GM21381 (cell line): ENCODE measurements at regions not wholly inside any gene's neighbourhood (a gene's known extent, or its start where the extent isn't known, plus 50 kb on each side); places are given as distances from the start of the nearest gene placed in this dataset.
"Not testable (repeated sequence)": the region's sequence is repeated elsewhere in the genome, so short reads cannot be mapped to it uniquely, and the experiment has no call there.

Experiments
- ATAC-seq: cut with Tn5 transposase; IDR thresholded peaks from one replicate; pipeline ENCODE4 v1.9.1; 2021; ENCODE audit warnings: mild to moderate bottlenecking, moderate library complexity; ENCODE audit not compliant: unreplicated experiment

DNA sequence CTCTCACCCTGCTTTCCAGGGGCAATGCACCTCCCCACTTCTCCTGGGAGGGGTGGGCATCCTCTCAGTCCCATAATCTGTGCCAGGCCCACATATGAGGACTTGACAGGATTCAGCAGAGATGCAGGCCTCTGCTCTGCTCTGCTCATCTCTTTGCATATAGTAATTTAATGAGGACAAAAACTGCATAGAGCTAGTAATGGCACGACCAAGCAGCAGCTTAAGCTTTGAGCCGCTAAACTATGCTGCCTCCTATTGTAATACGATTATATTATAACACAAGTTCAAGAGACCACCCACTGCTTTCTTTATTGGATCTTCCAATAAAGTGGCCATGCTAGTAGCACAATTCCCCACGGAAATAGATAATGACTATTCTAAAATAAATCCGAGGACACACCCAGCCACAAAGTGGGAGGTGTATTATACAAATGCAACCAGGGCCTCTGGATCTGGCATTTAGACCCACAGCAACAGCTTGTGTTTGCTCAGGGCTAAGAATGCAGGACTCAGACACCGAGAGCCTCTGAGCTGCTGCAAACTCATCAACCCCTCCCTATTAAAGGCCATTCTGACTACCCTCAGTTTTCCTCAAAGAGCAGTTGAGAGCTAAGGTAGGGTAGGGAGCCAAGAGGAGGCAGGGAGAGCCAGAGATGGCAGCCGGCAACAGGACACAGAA, 93.6 kb upstream of the PLGLB2 start:
- ATAC-seq, result not testable (repeated sequence)

GRCh38 chr2:87657915-87658314, 90.0 kb upstream of the PLGLB2 start:
- ATAC-seq, result not testable (repeated sequence)

DNA sequence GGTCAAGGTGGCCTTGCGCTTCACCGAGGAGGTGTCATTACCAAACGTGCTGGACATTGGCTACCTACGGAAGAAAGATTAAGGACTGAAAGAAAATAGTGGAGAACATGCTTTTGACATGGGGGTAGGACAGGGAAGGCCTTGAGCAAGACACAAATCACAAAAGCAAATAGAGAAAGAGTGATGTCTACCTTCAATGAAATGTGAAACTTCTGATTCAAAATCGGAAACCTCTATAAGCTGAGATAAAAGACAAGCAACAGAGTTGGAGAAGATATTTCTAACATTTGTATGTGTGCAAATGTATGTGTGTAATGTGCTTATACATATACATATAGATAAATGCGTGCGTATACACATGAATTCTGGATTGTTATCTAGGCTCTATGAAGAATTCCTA, 89.5 kb upstream of the PLGLB2 start:
- not testable (repeated sequence) for ATAC-seq

DNA sequence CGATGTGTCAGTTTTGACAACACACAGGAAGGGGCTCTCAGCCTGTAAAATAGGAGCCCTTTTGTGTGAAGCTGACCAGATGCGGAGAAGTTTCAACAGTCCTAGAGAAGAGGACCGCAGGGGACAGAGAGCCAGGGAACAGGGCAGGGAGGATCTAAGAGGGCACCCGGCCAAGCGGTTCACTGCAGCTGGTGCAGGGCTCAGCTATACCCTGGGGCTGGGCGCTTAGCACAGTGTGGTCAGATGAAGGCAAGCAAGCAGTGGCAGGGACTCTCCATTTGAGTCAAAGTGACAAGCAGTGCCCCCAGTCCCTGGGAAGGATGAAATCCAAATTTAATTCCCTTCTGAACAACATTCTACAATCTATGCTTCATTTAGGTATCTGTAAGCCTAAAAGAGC, 88.9 kb upstream of the PLGLB2 start:
- not testable (repeated sequence) for ATAC-seq

GRCh38 chr2:87660164-87660563, 87.7 kb upstream of the PLGLB2 start:
- ATAC-seq, result not testable (repeated sequence)

DNA sequence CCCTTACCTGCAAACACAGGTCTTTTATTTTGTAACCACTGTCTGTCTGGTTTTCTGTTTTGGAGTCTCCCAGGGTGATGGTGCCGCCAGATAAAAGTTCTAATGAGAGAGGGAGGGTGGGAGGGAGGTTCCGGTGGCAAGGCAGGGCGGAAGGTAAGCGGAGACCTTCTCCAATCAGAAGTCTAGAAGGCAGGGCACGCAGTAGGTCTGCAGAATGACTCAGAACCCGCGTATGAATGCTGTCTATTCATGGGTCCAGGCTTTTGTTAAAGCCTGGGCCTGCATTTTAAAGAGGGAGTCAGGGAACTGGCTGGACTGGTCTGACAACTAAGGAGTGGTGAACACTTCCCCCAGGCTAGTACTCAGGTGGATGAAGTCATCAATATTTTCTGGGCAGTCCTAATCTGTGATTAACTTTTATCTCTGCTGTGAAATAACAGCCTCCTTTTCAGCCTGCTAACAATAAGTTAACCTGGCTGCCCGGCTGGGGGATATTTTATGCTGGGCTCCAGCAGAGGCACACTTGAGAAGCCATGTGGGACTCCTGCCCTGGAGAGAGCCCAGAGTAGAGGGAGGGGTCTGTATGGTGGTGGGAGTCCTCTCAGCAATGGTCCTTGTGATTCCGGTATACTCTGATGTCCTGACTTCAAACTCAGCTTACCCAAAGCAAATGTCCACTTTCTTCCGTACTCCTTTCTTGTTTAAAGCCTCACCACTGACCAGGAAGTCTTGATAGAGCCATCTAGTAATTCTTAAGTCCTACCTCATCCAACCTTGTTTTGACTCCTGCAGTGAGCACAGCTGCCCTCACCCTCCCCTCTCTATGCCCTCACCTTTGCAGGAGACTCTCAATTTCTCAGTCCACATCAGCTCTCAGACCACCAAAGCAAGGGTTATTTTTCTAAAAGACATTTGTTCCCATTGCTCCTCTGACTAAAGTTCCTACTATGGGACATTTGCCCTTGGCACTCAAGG, 85.3 kb upstream of the PLGLB2 start:
- not testable (repeated sequence) for ATAC-seq

GRCh38 chr2:87663347-87663746, 84.5 kb upstream of the PLGLB2 start:
- ATAC-seq, result not testable (repeated sequence)

GRCh38 chr2:87667027-87667426, 80.9 kb upstream of the PLGLB2 start:
- not testable (repeated sequence) for ATAC-seq

DNA sequence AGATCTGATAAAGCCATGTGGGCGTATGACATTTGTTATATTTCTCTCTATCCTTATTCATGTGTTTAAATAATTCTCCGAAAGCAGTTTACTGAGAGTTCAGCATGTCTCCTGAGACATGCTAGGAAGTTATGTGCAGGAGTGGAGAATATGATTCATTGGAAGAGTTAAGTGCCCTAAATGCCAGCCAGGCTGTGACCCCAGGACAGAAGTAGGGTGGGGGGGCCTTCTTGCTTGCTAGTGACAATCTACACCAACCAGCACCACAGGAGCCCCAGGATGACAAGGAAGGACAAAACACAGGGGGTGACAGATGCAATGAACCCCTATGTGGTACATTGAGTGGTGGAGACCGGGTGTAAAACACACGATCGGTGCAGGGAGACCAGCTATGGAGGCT, 79.5 kb upstream of the PLGLB2 start:
- ATAC-seq, result not testable (repeated sequence)

DNA sequence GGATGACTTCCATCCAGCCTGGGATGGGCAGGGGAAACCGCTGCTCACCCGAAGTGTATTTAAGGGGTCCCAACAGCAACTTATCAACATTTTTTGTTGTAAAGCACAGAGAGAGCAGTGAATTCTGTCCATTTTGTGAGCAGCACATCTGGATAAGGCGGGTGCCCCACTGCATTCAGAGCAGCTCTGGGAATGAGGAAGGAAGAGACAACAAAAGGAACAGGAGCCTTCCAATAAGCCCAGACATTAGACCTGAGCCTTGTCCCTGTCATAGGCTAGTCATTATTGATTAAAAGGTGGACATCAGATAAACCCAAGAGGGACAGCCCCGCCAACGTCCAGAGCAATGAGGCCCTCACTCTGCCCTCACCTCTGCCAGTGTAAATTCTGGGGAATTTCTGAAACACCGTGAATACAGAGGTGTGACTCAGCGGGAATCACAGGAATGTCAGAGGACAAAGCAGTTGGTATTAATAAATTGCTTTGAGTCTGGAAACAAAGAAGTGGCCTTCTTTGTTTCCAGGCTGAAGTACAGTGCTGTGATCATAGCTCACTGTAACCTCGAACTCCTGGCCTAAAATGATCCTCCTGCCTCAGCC, 78.2 kb upstream of the PLGLB2 start:
- ATAC-seq, result not testable (repeated sequence)

DNA sequence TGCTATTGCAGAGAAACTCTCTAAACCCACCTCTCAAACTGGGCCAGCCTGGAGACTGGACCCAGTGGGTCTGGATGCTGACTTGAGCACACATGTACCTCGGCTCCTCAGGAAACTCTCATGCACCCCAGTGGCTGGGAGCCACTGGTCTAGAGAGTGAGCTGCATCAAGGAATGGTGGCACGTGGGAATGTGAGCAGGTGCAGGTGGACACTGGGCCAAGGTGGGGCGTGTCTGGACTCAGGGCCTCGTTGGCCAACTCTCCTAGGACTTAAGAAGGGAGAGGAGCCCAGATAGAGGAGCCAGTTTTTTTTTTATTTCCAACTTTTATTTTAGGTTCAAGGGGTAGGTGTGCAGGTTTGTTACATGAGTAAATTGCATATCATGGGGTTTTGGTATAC, 75.5 kb upstream of the PLGLB2 start:
- not testable (repeated sequence) for ATAC-seq

GRCh38 chr2:87674729-87675128, 73.2 kb upstream of the PLGLB2 start:
- ATAC-seq, result not testable (repeated sequence)

DNA sequence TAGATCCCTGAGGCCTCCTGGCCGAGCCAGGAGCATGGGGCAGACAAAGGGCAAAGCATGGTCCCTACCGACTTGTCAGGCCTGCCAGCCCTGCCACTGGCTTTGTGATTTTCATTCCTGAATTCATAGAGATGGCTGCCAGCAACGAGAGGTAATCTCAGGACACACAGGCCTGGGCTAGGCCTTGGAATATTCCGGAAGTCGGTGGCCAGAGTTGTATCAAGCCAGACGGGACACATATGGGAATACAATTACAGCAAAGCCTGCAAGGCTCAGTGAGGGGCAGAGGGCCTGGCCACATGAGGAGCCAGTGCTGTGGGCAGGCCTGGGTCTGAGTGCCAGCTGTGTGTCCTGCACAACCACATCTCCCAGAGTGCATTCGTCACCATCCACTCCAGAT, 72.4 kb upstream of the PLGLB2 start:
- ATAC-seq, result not testable (repeated sequence)

DNA sequence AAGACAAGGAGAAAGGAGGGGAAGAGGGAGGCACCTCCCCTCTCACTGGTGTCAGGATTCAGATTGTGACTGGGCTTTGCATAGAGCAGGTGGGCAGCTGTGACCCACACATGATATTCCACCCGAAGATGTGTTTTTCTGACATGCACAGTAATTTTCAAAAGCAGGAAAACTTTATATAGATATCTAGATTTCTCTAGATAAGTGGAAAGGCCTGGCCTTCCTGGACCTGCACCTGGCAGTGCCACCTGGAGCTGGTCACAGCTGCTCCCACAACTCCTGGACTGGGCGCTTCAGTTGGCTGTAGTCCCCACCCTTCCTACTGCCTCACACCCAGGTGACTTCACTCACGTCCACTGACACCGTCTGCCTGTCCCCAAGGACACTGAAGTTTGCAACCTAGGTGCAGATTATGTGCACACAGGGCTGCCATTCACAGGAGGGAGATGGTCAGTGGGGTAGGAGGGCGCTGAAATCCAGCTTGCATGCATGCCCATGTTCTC, 70.4 kb upstream of the PLGLB2 start:
- ATAC-seq, result not testable (repeated sequence)

- ATAC-seq, result not testable (repeated sequence)
Observed at GRCh38 chr2:87678742-87679173, 69.1 kb upstream of the PLGLB2 start.

- not testable (repeated sequence) for ATAC-seq
Observed at GRCh38 chr2:87679950-87680349, 67.9 kb upstream of the PLGLB2 start.

GRCh38 chr2:87680691-87681090, 67.2 kb upstream of the PLGLB2 start:
- not testable (repeated sequence) for ATAC-seq

GRCh38 chr2:87683451-87683850, 64.4 kb upstream of the PLGLB2 start:
- not testable (repeated sequence) for ATAC-seq

DNA sequence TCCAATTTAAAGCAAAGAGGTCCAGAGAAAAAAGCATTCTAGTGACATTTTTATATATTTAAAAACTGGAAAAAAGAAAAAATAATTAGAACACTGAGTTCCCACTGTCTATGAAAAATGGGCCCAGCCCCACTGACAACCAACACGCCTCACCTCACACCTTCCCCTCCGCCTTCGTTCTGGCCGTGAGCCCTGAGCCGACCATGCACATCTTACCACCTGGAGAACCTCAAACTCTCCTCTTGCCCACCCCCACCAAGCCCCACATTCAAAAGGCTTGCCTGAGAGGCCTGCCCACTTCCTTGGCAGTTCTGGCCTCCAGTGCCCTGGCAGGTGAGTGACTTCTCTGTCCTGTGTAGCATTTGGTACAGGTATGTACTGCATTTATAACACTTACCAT, 63.9 kb upstream of the PLGLB2 start:
- ATAC-seq, result not testable (repeated sequence)

- ATAC-seq, result not testable (repeated sequence)
Observed at GRCh38 chr2:87685558-87685957, 62.3 kb upstream of the PLGLB2 start.
